Astrocyte (in vitro differentiated cells and primary cell): ENCODE measurements at regions not wholly inside any gene's neighbourhood (a gene's known extent, or its start where the extent isn't known, plus 50 kb on each side); places are given as distances from the start of the nearest gene placed in this dataset.

ENCODE experiments used
- CTCF ChIP-seq: IDR thresholded peaks from 2 replicates; pipeline ENCODE4 v1.5.1; 2011; ENCODE audit warnings: low read depth, mild to moderate bottlenecking, inconsistent platforms, low read length, moderate library complexity; ENCODE audit not compliant: insufficient read depth
- EZH2 ChIP-seq: IDR thresholded peaks from 2 replicates; pipeline ENCODE4 v1.6.1; 2012; ENCODE audit warnings: mild to moderate bottlenecking, low read length, inconsistent platforms; ENCODE audit not compliant: insufficient read depth

GRCh38 chr4:128538111-128538882, 250.7 kb upstream of the PGRMC2 start:
- TF ChIP-seq CTCF = no peak
- no peak for TF ChIP-seq EZH2
